SU-DHL-6 (cell line): ENCODE measurements at regions not wholly inside any gene's neighbourhood (a gene's known extent, or its start where the extent isn't known, plus 50 kb on each side); places are given as distances from the start of the nearest gene placed in this dataset.

ENCODE experiments used
- CTCF ChIP-seq: fragments of 200-600 bp; sonication (generic); IDR thresholded peaks from one replicate; pipeline ENCODE4 v1.5.1; 2017; ENCODE audit warnings: antibody characterized with exemption, mild to moderate bottlenecking, low read length, moderate library complexity; ENCODE audit not compliant: insufficient read depth, poor library complexity, severe bottlenecking
- EZH2phosphoT487 ChIP-seq: fragments of 200-600 bp; sonication (generic), shearing (Covaris generic); conservative IDR thresholded peaks from 2 replicates; pipeline ENCODE4 v1.6.1; 2018; ENCODE audit warnings: mild to moderate bottlenecking, antibody characterized with exemption, low read length, moderate library complexity, mixed read lengths

GRCh38 chr1:198449261-198449660, 91.2 kb downstream of the ATP6V1G3 start:
- no peak for TF ChIP-seq CTCF
- no peak for TF ChIP-seq EZH2phosphoT487
